Peyer's patch (tissue), 4 donors: ENCODE measurements at regions not wholly inside any gene's neighbourhood (a gene's known extent, or its start where the extent isn't known, plus 50 kb on each side); places are given as distances from the start of the nearest gene placed in this dataset.

Experiments used
- DNase-seq, 3 donors: peaks; one replicate each; pipeline ENCODE4 v3.0.0-alpha.2; 2017 to 2019
- H3K27ac ChIP-seq, 4 donors: fragments of 200-600 bp; sonication (generic); one replicate each; pipeline ENCODE4 v1.5.1; 2016 to 2019
- H3K27me3 ChIP-seq, 2 donors: fragments of 200-600 bp; sonication (generic); one replicate each; pipeline ENCODE4 v1.5.1; 2019
- H3K36me3 ChIP-seq, 3 donors: fragments of 200-600 bp; sonication (generic); one replicate each; pipeline ENCODE4 v1.5.1; 2016 to 2019
- H3K4me1 ChIP-seq, 4 donors: fragments of 200-600 bp; sonication (generic); one replicate each; pipeline ENCODE4 v1.5.1; 2016 to 2019
- H3K4me3 ChIP-seq, 4 donors: fragments of 200-600 bp; sonication (generic); 1 replicate in 3 of 4; 2 replicates in 1 of 4; pipeline ENCODE4 v1.5.1; 2016 to 2019; ENCODE audit warnings: mild to moderate bottlenecking in 1 of 4
- H3K9me3 ChIP-seq, 4 donors: fragments of 200-600 bp; sonication (generic); one replicate each; pipeline ENCODE4 v1.5.1; 2016 to 2019; ENCODE audit warnings: mild to moderate bottlenecking in 1 of 4
- CTCF ChIP-seq, 6 experiments: fragments of 450-650 bp in 4 of 6; fragments of 200-600 bp in 2 of 6; sonication (generic) in 1 of 6; IDR thresholded peaks; one replicate each; pipeline ENCODE4 v1.5.1; 2017 to 2019; ENCODE audit warnings: antibody characterized with exemption in 6 of 6, mild to moderate bottlenecking in 3 of 6, moderate library complexity in 1 of 6
- POLR2A ChIP-seq, 2 donors: fragments of 450-650 bp; IDR thresholded peaks; one replicate each; pipeline ENCODE4 v1.5.1; 2017; ENCODE audit warnings: antibody characterized with exemption in 2 of 2, mild to moderate bottlenecking in 2 of 2, moderate library complexity in 2 of 2

GRCh38 chr5:96582343-96582742, 79.8 kb upstream of the CAST start:
- Histone ChIP-seq H3K36me3 (no peaks in the 10 kb centered on the region), H3K27me3 (no peaks in the 10 kb centered on the region), H3K9me3 (no peaks in the 10 kb centered on the region), H3K4me1 (no peaks in the 10 kb centered on the region), H3K4me3 (no peak overlapping the region), H3K27ac (no peak overlapping the region)
- TF ChIP-seq POLR2A (IDR thresholded peaks at IDR 0.05) (no peak), CTCF (IDR thresholded peaks at IDR 0.05) (no peak)
- DNase-seq: peak in 2 of 3 donors; percentile 55 to 72

GRCh38 chr5:96584712-96585111, 77.5 kb upstream of the CAST start:
- no peaks in the 10 kb centered on the region for H3K4me1 ChIP-seq
- no peaks in the 10 kb centered on the region for H3K9me3 ChIP-seq
- no peak for TF ChIP-seq POLR2A (IDR thresholded peaks at IDR 0.05)
- no peak for TF ChIP-seq CTCF (IDR thresholded peaks at IDR 0.05)
- H3K4me3 ChIP-seq: no peak overlapping the region
- H3K27me3 ChIP-seq: no peaks in the 10 kb centered on the region
- DNase-seq: no peak
- H3K36me3 ChIP-seq: no peaks in the 10 kb centered on the region
- no peak overlapping the region for H3K27ac ChIP-seq

- no peak overlapping the region for H3K27ac ChIP-seq
- TF ChIP-seq CTCF (IDR thresholded peaks at IDR 0.05) (no peak), POLR2A (IDR thresholded peaks at IDR 0.05) (no peak)
- no peak overlapping the region for H3K4me3 ChIP-seq
- H3K4me1 ChIP-seq: no peaks in the 10 kb centered on the region
- H3K27me3 ChIP-seq: no peaks in the 10 kb centered on the region
- H3K9me3 ChIP-seq: no peaks in the 10 kb centered on the region
- H3K36me3 ChIP-seq: no peaks in the 10 kb centered on the region
- no peak for DNase-seq
Observed at GRCh38 chr5:96588539-96588938, 73.6 kb upstream of the CAST start.

GRCh38 chr5:96590796-96591195, 71.4 kb upstream of the CAST start:
- no peak for TF ChIP-seq CTCF (IDR thresholded peaks at IDR 0.05)
- no peak for TF ChIP-seq POLR2A (IDR thresholded peaks at IDR 0.05)
- Histone ChIP-seq H3K9me3 (no peaks in the 10 kb centered on the region), H3K4me1 (no peaks in the 10 kb centered on the region), H3K36me3 (no peaks in the 10 kb centered on the region), H3K27ac (no peak overlapping the region), H3K4me3 (no peak overlapping the region), H3K27me3 (no peaks in the 10 kb centered on the region)
- DNase-seq: no peak

GRCh38 chr5:96595300-96596090, 66.7 kb upstream of the CAST start:
- no peaks in the 10 kb centered on the region for H3K27me3 ChIP-seq
- no peaks in the 10 kb centered on the region for H3K36me3 ChIP-seq
- H3K9me3 ChIP-seq: no peaks in the 10 kb centered on the region
- H3K4me3 ChIP-seq: no peak overlapping the region
- TF ChIP-seq CTCF (IDR thresholded peaks at IDR 0.05) (peak in 4 of 6 experiments; percentile 29 to 39 (median 37)), POLR2A (IDR thresholded peaks at IDR 0.05) (no peak)
- no peak for DNase-seq
- H3K27ac ChIP-seq: no peak overlapping the region
- no peaks in the 10 kb centered on the region for H3K4me1 ChIP-seq
